Fibroblast of the aortic adventitia (primary cell): ENCODE measurements at regions not wholly inside any gene's neighbourhood (a gene's known extent, or its start where the extent isn't known, plus 50 kb on each side); places are given as distances from the start of the nearest gene placed in this dataset.
"Not testable (repeated sequence)": the region's sequence is repeated elsewhere in the genome, so short reads cannot be mapped to it uniquely, and the experiment has no call there.

Experiments used
- DNase-seq: peaks from one replicate; pipeline ENCODE4 v3.0.0-alpha.2; 2010; ENCODE audit warnings: low read depth
- H3K4me3 ChIP-seq: 2 replicates; pipeline ENCODE4 v1.5.1; 2011; ENCODE audit warnings: low read depth, mild to moderate bottlenecking, control low read depth, low read length, moderate library complexity
- TF ChIP-seq, protein P1 (sequence below): IDR thresholded peaks from 2 replicates; pipeline ENCODE4 v1.5.1; 2011; ENCODE audit warnings: mild to moderate bottlenecking, low read length, control low read depth, inconsistent platforms; ENCODE audit not compliant: insufficient read depth

DNA sequence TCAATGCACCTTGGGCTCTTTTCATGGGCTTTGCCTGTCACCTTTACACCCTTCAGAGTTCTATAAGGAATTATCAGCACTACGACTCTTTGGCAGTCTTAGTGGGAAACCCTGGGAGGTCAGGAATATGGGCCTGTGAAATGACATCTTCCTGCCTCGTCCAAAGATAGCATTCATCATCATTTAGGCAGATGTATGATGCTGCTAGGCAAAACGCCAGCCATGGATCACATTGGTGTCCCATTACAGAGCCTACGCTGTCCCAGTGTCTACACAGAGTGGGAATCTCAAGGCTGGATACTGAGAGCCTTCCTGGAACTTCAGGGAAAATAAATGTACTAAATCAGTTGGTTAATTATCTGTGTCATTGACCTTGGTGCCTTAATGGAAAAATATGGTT, 259.4 kb upstream of the CELF2 start:
- TF ChIP-seq, protein P1, sequence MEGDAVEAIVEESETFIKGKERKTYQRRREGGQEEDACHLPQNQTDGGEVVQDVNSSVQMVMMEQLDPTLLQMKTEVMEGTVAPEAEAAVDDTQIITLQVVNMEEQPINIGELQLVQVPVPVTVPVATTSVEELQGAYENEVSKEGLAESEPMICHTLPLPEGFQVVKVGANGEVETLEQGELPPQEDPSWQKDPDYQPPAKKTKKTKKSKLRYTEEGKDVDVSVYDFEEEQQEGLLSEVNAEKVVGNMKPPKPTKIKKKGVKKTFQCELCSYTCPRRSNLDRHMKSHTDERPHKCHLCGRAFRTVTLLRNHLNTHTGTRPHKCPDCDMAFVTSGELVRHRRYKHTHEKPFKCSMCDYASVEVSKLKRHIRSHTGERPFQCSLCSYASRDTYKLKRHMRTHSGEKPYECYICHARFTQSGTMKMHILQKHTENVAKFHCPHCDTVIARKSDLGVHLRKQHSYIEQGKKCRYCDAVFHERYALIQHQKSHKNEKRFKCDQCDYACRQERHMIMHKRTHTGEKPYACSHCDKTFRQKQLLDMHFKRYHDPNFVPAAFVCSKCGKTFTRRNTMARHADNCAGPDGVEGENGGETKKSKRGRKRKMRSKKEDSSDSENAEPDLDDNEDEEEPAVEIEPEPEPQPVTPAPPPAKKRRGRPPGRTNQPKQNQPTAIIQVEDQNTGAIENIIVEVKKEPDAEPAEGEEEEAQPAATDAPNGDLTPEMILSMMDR = no peak
- no peak for DNase-seq
- no peak overlapping the region for H3K4me3 ChIP-seq

GRCh38 chr10:10759806-10760205, 257.9 kb upstream of the CELF2 start:
- not testable (repeated sequence) for DNase-seq, H3K4me3 ChIP-seq

DNA sequence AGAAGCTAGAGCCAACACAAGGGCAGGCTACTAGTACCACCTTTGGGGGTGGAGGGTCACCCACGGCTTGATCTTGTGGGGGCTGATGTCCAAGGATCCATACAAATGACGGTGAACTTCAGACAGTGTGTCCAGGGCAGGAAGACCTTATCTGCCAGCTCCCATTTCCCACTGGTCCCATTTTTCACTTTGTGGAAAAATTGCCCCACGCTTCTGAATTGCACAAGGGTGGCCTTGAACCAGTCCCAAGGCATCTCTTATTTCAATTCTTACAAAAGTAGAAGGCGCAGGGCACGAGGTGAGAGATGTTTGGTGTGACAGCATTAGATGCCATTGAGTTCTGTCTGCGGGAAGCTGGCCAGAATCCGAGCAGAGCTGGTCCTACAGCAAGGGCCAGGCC, 252.7 kb upstream of the CELF2 start:
- DNase-seq = no peak
- TF ChIP-seq, protein P1 = no peak
- no peak overlapping the region for H3K4me3 ChIP-seq

GRCh38 chr10:10772411-10772810, 245.3 kb upstream of the CELF2 start:
- no peak for DNase-seq
- no peak overlapping the region for H3K4me3 ChIP-seq
- TF ChIP-seq, protein P1 = no peak

DNA sequence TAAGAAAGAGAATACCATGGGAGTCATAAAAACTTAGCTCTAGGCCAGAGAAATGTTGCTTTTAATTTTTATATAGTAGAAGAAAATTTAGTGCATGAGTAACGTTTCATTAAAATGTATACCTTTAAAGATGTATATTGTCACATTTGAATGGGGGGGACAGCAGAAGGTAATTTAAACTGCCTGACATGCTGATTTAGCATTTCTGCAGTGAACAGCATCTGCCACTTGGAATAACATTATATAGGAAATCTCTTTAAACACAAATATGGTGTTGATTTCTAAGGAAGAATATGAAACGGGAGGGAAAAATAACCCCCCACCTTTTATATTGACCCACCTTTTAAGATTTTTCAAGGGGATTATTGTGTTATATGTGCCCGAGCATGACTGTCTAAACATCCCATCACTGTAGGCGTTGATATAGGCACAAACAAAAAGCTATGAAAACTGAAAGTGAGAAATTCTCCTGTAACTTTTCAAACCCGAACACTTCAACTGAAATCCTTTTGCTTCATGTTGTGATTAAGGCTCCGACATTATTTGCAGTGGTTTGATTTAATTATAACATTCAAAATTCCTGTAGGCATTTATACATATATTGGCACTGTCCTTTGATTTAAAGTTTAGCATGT, 244.7 kb upstream of the CELF2 start:
- no peak overlapping the region for H3K4me3 ChIP-seq
- no peak for DNase-seq
- TF ChIP-seq, protein P1 = no peak

GRCh38 chr10:10774416-10774815, 243.3 kb upstream of the CELF2 start:
- DNase-seq = no peak
- no peak overlapping the region for H3K4me3 ChIP-seq
- TF ChIP-seq, protein P1 = no peak

- DNase-seq = no peak
- no peak overlapping the region for H3K4me3 ChIP-seq
- TF ChIP-seq, protein P1 = no peak
These were observed 241.3 kb upstream of the CELF2 start for GRCh38 chr10:10776363-10776762.
